ENCODE measurements at regions not wholly inside any gene's neighbourhood (a gene's known extent, or its start where the extent isn't known, plus 50 kb on each side); places are given as distances from the start of the nearest gene placed in this dataset.
A peak's percentile ranks its signal among the peaks of the same experiment; 100 is the strongest.

DNA sequence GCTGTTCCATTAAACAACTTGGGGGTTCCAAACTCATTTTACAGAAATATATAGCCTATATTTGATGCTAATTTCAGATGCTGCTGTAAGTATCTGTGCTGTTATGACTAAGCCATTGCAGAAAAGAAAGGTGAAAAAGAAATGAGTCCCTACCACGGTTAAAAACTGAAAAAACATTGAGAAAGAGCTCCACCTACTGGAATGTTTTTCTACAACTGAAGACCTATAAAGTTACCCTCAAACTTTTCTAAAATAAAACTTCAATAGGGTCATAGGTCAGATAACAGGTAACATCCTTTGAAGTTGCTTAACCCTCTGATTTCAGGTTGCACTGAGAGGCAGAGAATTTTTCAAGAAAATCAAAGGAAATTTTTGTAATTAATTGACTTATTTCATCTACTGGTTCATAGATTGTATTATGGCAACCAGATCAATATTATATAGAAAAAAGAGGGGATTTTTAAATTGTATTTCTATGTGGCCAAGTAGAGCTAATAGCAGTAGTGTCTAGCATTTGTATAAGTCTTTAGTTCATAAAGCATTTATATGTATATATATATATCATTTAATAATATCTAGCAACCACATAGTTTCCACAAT is 279.9 kb downstream of the RPS29 start (continued):
- TF ChIP-seq ARNTL (CRISPR knock-in tag; IDR thresholded peaks at IDR 0.05; ENCODE audit: borderline replicate concordance, low read depth) (no peak), GLIS3 (CRISPR knock-in tag; IDR thresholded peaks at IDR 0.05) (no peak), PPARA (CRISPR knock-in tag; IDR thresholded peaks at IDR 0.05; ENCODE audit: borderline replicate concordance) (no peak), ESRRG (CRISPR knock-in tag; IDR thresholded peaks at IDR 0.05) (no peak)
- TF ChIP-seq, protein P1, sequence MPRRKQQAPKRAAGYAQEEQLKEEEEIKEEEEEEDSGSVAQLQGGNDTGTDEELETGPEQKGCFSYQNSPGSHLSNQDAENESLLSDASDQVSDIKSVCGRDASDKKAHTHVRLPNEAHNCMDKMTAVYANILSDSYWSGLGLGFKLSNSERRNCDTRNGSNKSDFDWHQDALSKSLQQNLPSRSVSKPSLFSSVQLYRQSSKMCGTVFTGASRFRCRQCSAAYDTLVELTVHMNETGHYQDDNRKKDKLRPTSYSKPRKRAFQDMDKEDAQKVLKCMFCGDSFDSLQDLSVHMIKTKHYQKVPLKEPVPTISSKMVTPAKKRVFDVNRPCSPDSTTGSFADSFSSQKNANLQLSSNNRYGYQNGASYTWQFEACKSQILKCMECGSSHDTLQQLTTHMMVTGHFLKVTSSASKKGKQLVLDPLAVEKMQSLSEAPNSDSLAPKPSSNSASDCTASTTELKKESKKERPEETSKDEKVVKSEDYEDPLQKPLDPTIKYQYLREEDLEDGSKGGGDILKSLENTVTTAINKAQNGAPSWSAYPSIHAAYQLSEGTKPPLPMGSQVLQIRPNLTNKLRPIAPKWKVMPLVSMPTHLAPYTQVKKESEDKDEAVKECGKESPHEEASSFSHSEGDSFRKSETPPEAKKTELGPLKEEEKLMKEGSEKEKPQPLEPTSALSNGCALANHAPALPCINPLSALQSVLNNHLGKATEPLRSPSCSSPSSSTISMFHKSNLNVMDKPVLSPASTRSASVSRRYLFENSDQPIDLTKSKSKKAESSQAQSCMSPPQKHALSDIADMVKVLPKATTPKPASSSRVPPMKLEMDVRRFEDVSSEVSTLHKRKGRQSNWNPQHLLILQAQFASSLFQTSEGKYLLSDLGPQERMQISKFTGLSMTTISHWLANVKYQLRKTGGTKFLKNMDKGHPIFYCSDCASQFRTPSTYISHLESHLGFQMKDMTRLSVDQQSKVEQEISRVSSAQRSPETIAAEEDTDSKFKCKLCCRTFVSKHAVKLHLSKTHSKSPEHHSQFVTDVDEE (CRISPR knock-in tag; IDR thresholded peaks at IDR 0.05), result no peak

- 0 out of 3 replicates have a peak, but pooled peaks have one; percentile 28 for ATAC-seq
- TF ChIP-seq TCF4 (CRISPR knock-in tag; IDR thresholded peaks at IDR 0.05; ENCODE audit: borderline replicate concordance) (no peak), ZNF565 (CRISPR knock-in tag; conservative IDR thresholded peaks at IDR 0.05; ENCODE audit: low read depth) (no peak), ZC3H10 (CRISPR knock-in tag; IDR thresholded peaks at IDR 0.05) (no peak), TOX (CRISPR knock-in tag; IDR thresholded peaks at IDR 0.05; ENCODE audit: borderline replicate concordance) (no peak), OSR1 (CRISPR knock-in tag; IDR thresholded peaks at IDR 0.05) (no peak), PPARA (CRISPR knock-in tag; IDR thresholded peaks at IDR 0.05; ENCODE audit: borderline replicate concordance) (no peak), ESRRG (CRISPR knock-in tag; IDR thresholded peaks at IDR 0.05) (no peak), CSRNP3 (CRISPR knock-in tag; IDR thresholded peaks at IDR 0.05) (no peak), RARB (CRISPR knock-in tag; IDR thresholded peaks at IDR 0.05) (no peak), SNAI2 (CRISPR knock-in tag; IDR thresholded peaks at IDR 0.05) (peak; percentile 85; the same call in 1 of the 2 replicates), CSDC2 (CRISPR knock-in tag; IDR thresholded peaks at IDR 0.05) (0 out of 2 replicates have a peak, but pooled peaks have one; percentile 61), ZNF70 (CRISPR knock-in tag; IDR thresholded peaks at IDR 0.05) (no peak)
- TF ChIP-seq, protein P1 (CRISPR knock-in tag; IDR thresholded peaks at IDR 0.05), result no peak
- TF ChIP-seq, protein P2, sequence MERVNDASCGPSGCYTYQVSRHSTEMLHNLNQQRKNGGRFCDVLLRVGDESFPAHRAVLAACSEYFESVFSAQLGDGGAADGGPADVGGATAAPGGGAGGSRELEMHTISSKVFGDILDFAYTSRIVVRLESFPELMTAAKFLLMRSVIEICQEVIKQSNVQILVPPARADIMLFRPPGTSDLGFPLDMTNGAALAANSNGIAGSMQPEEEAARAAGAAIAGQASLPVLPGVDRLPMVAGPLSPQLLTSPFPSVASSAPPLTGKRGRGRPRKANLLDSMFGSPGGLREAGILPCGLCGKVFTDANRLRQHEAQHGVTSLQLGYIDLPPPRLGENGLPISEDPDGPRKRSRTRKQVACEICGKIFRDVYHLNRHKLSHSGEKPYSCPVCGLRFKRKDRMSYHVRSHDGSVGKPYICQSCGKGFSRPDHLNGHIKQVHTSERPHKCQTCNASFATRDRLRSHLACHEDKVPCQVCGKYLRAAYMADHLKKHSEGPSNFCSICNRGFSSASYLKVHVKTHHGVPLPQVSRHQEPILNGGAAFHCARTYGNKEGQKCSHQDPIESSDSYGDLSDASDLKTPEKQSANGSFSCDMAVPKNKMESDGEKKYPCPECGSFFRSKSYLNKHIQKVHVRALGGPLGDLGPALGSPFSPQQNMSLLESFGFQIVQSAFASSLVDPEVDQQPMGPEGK (CRISPR knock-in tag; IDR thresholded peaks at IDR 0.05; ENCODE audit: borderline replicate concordance), result no peak
- TF ChIP-seq, protein P3, sequence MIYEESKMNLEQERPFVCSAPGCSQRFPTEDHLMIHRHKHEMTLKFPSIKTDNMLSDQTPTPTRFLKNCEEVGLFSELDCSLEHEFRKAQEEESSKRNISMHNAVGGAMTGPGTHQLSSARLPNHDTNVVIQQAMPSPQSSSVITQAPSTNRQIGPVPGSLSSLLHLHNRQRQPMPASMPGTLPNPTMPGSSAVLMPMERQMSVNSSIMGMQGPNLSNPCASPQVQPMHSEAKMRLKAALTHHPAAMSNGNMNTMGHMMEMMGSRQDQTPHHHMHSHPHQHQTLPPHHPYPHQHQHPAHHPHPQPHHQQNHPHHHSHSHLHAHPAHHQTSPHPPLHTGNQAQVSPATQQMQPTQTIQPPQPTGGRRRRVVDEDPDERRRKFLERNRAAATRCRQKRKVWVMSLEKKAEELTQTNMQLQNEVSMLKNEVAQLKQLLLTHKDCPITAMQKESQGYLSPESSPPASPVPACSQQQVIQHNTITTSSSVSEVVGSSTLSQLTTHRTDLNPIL (CRISPR knock-in tag; IDR thresholded peaks at IDR 0.05; ENCODE audit: low read depth), result no peak
These were observed 282.1 kb downstream of the RPS29 start for GRCh38 chr14:49303946-49304516.

- ATAC-seq, result no peak
- TF ChIP-seq, protein P1 (CRISPR knock-in tag; IDR thresholded peaks at IDR 0.05), result no peak
- TF ChIP-seq, protein P4, sequence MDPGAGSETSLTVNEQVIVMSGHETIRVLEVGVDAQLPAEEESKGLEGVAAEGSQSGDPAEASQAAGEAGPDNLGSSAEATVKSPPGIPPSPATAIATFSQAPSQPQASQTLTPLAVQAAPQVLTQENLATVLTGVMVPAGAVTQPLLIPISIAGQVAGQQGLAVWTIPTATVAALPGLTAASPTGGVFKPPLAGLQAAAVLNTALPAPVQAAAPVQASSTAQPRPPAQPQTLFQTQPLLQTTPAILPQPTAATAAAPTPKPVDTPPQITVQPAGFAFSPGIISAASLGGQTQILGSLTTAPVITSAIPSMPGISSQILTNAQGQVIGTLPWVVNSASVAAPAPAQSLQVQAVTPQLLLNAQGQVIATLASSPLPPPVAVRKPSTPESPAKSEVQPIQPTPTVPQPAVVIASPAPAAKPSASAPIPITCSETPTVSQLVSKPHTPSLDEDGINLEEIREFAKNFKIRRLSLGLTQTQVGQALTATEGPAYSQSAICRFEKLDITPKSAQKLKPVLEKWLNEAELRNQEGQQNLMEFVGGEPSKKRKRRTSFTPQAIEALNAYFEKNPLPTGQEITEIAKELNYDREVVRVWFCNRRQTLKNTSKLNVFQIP (CRISPR knock-in tag; IDR thresholded peaks at IDR 0.05; ENCODE audit: borderline replicate concordance, low read depth), result no peak
- no peak for TF ChIP-seq OSR1 (CRISPR knock-in tag; IDR thresholded peaks at IDR 0.05)
- TF ChIP-seq, protein P2 (CRISPR knock-in tag; IDR thresholded peaks at IDR 0.05; ENCODE audit: borderline replicate concordance), result no peak
- no peak for TF ChIP-seq PPARA (CRISPR knock-in tag; IDR thresholded peaks at IDR 0.05; ENCODE audit: borderline replicate concordance)
- no peak for TF ChIP-seq ARNTL (CRISPR knock-in tag; IDR thresholded peaks at IDR 0.05; ENCODE audit: borderline replicate concordance, low read depth)
These were observed 289.1 kb downstream of the RPS29 start for GRCh38 chr14:49297102-49297501.

All from SK-N-SH treated with all-trans-retinoic acid at 6 μM for 48 hours (cell line).